ENCODE measurements at regions not wholly inside any gene's neighbourhood (a gene's known extent, or its start where the extent isn't known, plus 50 kb on each side); places are given as distances from the start of the nearest gene placed in this dataset.

DNA sequence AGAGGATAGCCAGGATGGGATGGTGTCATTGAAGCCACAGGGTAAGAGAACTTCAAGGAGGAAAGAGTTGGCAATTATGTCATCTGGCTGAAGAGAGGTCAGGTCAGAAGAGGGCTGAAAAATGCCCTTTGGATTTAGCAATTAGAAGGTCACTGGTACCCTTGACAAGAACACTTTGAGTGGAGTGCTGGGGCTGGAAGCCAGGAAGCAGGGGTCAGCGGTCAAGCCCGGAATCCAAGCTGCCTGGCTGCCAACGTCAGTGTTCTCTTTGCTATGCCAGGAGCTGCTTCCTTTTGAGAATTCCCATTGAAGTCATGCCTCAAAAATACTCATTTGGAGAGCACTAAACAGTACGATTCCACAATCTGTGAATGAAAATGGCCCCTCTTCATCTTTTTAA lies 386.5 kb downstream of the SHQ1 start:
- ATAC-seq (no peak), DNase-seq (no peak)
- Histone ChIP-seq H3K27ac (ENCODE audit: low read length) (no peak overlapping the region), H3K4me3 (ENCODE audit: low read length) (no peak overlapping the region), H3K9me3 (ENCODE audit: control insufficient read depth, insufficient read depth, low read length) (no peaks in the 10 kb centered on the region), H3K27me3 (ENCODE audit: control insufficient read depth, insufficient read depth, low read length) (no peaks in the 10 kb centered on the region), H3K36me3 (ENCODE audit: control insufficient read depth, insufficient read depth, low read length) (no peaks in the 10 kb centered on the region), H3K4me1 (ENCODE audit: control insufficient read depth, insufficient read depth, low read length) (no peaks in the 10 kb centered on the region)
- Mint-ChIP-seq H3K27me3 (ENCODE audit: low read depth in 2 of 2) (peaks cover 21 to 46% of the 10 kb centered on the region in 2 donors), H3K4me1 (no peaks in the 10 kb centered on the region), H3K4me3 (no peak overlapping the region), H3K9me3 (no peaks in the 10 kb centered on the region), H3K36me3 (no peaks in the 10 kb centered on the region), H3K27ac (no peak overlapping the region)
- TF ChIP-seq, protein P1, sequence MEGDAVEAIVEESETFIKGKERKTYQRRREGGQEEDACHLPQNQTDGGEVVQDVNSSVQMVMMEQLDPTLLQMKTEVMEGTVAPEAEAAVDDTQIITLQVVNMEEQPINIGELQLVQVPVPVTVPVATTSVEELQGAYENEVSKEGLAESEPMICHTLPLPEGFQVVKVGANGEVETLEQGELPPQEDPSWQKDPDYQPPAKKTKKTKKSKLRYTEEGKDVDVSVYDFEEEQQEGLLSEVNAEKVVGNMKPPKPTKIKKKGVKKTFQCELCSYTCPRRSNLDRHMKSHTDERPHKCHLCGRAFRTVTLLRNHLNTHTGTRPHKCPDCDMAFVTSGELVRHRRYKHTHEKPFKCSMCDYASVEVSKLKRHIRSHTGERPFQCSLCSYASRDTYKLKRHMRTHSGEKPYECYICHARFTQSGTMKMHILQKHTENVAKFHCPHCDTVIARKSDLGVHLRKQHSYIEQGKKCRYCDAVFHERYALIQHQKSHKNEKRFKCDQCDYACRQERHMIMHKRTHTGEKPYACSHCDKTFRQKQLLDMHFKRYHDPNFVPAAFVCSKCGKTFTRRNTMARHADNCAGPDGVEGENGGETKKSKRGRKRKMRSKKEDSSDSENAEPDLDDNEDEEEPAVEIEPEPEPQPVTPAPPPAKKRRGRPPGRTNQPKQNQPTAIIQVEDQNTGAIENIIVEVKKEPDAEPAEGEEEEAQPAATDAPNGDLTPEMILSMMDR (IDR thresholded peaks at IDR 0.05) = no peak
- intact Hi-C loops (cut with micrococcal nuclease) = no loop called here
- 95% methylated on average over 3 of the region's 4 CpGs for WGBS (ENCODE audit: insufficient coverage)

DNA sequence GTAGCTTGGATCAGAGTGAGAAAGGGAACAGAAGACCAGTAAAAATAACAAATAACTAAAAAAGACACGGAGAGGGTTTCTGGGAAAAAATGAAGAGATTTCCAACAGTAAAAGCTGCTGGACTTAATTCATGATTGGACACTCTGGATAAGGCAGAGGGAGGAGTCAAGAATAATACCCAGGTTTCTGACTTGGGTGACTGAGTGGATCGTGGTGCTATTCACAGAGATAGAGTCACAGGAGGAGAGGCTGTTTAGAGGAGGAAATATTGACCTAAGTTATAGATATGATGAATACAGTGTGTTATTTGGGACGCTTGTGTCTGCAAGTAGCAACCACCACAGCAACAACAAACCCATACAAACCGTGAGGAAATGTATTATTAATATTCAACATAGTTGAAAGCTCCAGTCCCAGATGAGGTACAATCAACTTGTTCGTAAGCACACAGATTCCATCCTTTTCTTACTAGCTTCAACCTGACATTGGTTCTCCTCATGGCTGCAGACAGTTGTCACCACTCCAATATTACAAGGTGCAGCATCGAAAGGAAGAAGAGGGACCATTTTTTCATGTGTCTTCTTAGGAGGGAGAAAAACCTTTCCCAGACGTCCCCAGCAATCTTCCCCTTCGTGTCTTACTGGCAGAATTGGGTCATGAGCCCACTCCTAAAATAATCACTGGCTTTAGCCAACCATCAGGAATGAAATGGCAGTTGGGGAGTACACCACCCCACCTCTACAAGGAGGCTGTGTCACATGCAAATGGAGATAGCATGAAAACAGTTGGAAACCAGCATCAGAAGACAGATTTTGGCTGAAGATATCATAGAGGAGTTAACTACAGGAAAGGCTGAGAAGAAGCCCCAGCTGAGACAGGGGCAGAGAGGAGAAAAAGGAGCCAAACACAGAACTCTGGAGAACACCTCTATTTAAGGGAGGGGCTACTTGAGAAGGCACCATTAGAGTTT lies 387.8 kb downstream of the SHQ1 start:
- peaks cover 21 to 37% of the 10 kb centered on the region in 2 donors for H3K27me3 Mint-ChIP-seq (ENCODE audit: low read depth in 2 of 2)
- intact Hi-C loops (cut with micrococcal nuclease) = no loop called here
- H3K4me1 ChIP-seq (ENCODE audit: control insufficient read depth, insufficient read depth, low read length) = peaks cover 2% of the 10 kb centered on the region
- no peaks in the 10 kb centered on the region for H3K36me3 Mint-ChIP-seq
- H3K4me1 Mint-ChIP-seq = peaks cover 4% of the 10 kb centered on the region in 2 donors
- ATAC-seq (no peak), DNase-seq (no peak)
- H3K36me3 ChIP-seq (ENCODE audit: control insufficient read depth, insufficient read depth, low read length) = no peaks in the 10 kb centered on the region
- TF ChIP-seq, protein P1 (IDR thresholded peaks at IDR 0.05) = no peak
- no peak overlapping the region for H3K4me3 Mint-ChIP-seq
- no peak overlapping the region for H3K4me3 ChIP-seq (ENCODE audit: low read length)
- H3K27ac ChIP-seq (ENCODE audit: low read length) = no peak overlapping the region
- H3K9me3 Mint-ChIP-seq = no peaks in the 10 kb centered on the region
- no peaks in the 10 kb centered on the region for H3K27me3 ChIP-seq (ENCODE audit: control insufficient read depth, insufficient read depth, low read length)
- WGBS (ENCODE audit: insufficient coverage) = 90% methylated on average over 7 of the region's 8 CpGs
- no peaks in the 10 kb centered on the region for H3K9me3 ChIP-seq (ENCODE audit: control insufficient read depth, insufficient read depth, low read length)
- no peak overlapping the region for H3K27ac Mint-ChIP-seq

DNA sequence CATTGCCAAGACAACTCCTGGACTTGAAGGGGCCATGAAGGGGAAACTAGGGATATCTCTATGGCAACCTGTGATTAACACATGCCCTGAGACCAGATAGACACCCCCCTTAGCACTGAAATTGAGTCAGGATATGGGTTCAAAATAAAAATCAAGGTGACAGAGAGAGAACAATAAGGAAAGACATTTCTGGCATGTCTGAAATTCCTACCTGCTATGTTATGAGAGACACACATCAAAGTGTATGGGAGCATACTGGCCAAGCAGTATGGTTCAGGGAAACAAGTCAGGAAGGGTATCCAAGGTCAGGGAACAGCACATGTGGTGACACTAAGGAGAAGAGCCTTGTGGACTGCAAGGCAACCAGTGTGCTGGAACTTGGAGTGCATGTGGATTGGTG lies 388.7 kb downstream of the SHQ1 start:
- Histone ChIP-seq H3K36me3 (ENCODE audit: control insufficient read depth, insufficient read depth, low read length) (no peaks in the 10 kb centered on the region), H3K4me1 (ENCODE audit: control insufficient read depth, insufficient read depth, low read length) (peaks cover 8% of the 10 kb centered on the region), H3K4me3 (ENCODE audit: low read length) (no peak overlapping the region), H3K27ac (ENCODE audit: low read length) (no peak overlapping the region), H3K27me3 (ENCODE audit: control insufficient read depth, insufficient read depth, low read length) (no peaks in the 10 kb centered on the region), H3K9me3 (ENCODE audit: control insufficient read depth, insufficient read depth, low read length) (no peaks in the 10 kb centered on the region)
- H3K4me1 Mint-ChIP-seq = peaks cover 12 to 13% of the 10 kb centered on the region in 2 donors
- H3K4me3 Mint-ChIP-seq = no peak overlapping the region
- H3K27ac Mint-ChIP-seq = no peak overlapping the region
- H3K9me3 Mint-ChIP-seq = no peaks in the 10 kb centered on the region
- ATAC-seq (no peak), DNase-seq (no peak)
- H3K36me3 Mint-ChIP-seq = no peaks in the 10 kb centered on the region
- TF ChIP-seq, protein P1 (IDR thresholded peaks at IDR 0.05) = no peak
- intact Hi-C loops (cut with micrococcal nuclease) = no loop called here
- H3K27me3 Mint-ChIP-seq (ENCODE audit: low read depth in 2 of 2) = peaks cover 14 to 28% of the 10 kb centered on the region in 2 donors
